Neural cell (in vitro differentiated cells): ENCODE measurements at regions not wholly inside any gene's neighbourhood (a gene's known extent, or its start where the extent isn't known, plus 50 kb on each side); places are given as distances from the start of the nearest gene placed in this dataset.

Experiments
- H2AFZ ChIP-seq: fragments of 200-600, 300-800 bp; sonication (generic), shearing (Covaris generic); 2 replicates; pipeline ENCODE4 v1.6.0; 2014; ENCODE audit warnings: low read depth, mild to moderate bottlenecking, antibody characterized with exemption, low read length, moderate library complexity
- H3F3A ChIP-seq: fragments of 200-600 bp; shearing (Covaris generic); 2 replicates; pipeline ENCODE4 v1.6.1; 2016; ENCODE audit warnings: mild to moderate bottlenecking, moderate library complexity, mixed read lengths, antibody characterized with exemption, low read length; ENCODE audit not compliant: insufficient read depth, poor library complexity, severe bottlenecking
- H3K27ac ChIP-seq: fragments of 200-600, 300-800 bp; sonication (generic), shearing (Covaris generic); 2 replicates; pipeline ENCODE4 v1.5.1; 2014; ENCODE audit warnings: mild to moderate bottlenecking, low read length, moderate library complexity
- H3K27me3 ChIP-seq: fragments of 300-800, 200-600 bp; sonication (generic), shearing (Covaris generic); 2 replicates; pipeline ENCODE4 v1.6.0; 2014; ENCODE audit warnings: mild to moderate bottlenecking, low read depth, low read length, moderate library complexity; ENCODE audit not compliant: insufficient read depth
- H3K36me3 ChIP-seq: fragments of 300-800, 200-600 bp; sonication (generic), shearing (Covaris generic); 2 replicates; pipeline ENCODE4 v1.5.1; 2014; ENCODE audit warnings: mild to moderate bottlenecking, antibody characterized with exemption, low read length, moderate library complexity; ENCODE audit not compliant: insufficient read depth
- H3K4me2 ChIP-seq: fragments of 300-800, 200-600 bp; sonication (generic), shearing (Covaris generic); 2 replicates; pipeline ENCODE4 v1.6.0; 2014; ENCODE audit warnings: mild to moderate bottlenecking, low read length
- H3K4me3 ChIP-seq: fragments of 300-800, 200-600 bp; sonication (generic), shearing (Covaris generic); 2 replicates; pipeline ENCODE4 v1.5.1; 2014; ENCODE audit warnings: mild to moderate bottlenecking, low read length, moderate library complexity
- H3K79me2 ChIP-seq: fragments of 200-600 bp; shearing (Covaris generic); replicated peaks from 2 replicates; pipeline ENCODE4 v1.6.0; 2014; ENCODE audit warnings: mild to moderate bottlenecking, low read length, moderate library complexity; ENCODE audit not compliant: insufficient read depth
- H3K9ac ChIP-seq: fragments of 300-800, 200-600 bp; sonication (generic), shearing (Covaris generic); 2 replicates; pipeline ENCODE4 v1.6.1; 2016; ENCODE audit warnings: mild to moderate bottlenecking, low read length, mixed read lengths
- H3K9me2 ChIP-seq: fragments of 200-600 bp; shearing (Covaris generic); 2 replicates; pipeline ENCODE4 v1.6.1; 2016; ENCODE audit warnings: mild to moderate bottlenecking, low read length, mixed read lengths; ENCODE audit not compliant: insufficient read depth
- H3K9me3 ChIP-seq: fragments of 200-600, 300-800 bp; sonication (generic), shearing (Covaris generic); 2 replicates; pipeline ENCODE4 v1.6.1; 2016; ENCODE audit warnings: mild to moderate bottlenecking, mixed run types, low read length, moderate library complexity, mixed read lengths
- H4K20me1 ChIP-seq: fragments of 200-600 bp; shearing (Covaris generic); 2 replicates; pipeline ENCODE4 v1.6.1; 2016; ENCODE audit warnings: mild to moderate bottlenecking, mixed run types; ENCODE audit not compliant: insufficient read depth
- EP300 ChIP-seq: fragments of 450-650 bp; conservative IDR thresholded peaks from 2 replicates; pipeline ENCODE4 v1.6.1; 2014; ENCODE audit warnings: antibody characterized with exemption, mild to moderate bottlenecking, moderate library complexity; ENCODE audit not compliant: poor library complexity, severe bottlenecking
- EZH2 ChIP-seq: fragments of 200-600, 300-800 bp; shearing (Covaris generic), sonication (generic); IDR thresholded peaks from 2 replicates; pipeline ENCODE4 v1.6.1; 2014; ENCODE audit warnings: antibody characterized with exemption, low read length, borderline replicate concordance, mild to moderate bottlenecking; ENCODE audit not compliant: insufficient read depth, poor library complexity, severe bottlenecking
- MXI1 ChIP-seq: fragments of 450-650 bp; conservative IDR thresholded peaks from 2 replicates; pipeline ENCODE4 v1.6.1; 2014; ENCODE audit warnings: antibody characterized with exemption, mild to moderate bottlenecking; ENCODE audit not compliant: poor library complexity, severe bottlenecking
- POLR2AphosphoS5 ChIP-seq: IDR thresholded peaks from 2 replicates; pipeline ENCODE4 v1.6.1; 2012
- RAD21 ChIP-seq: fragments of 450-650 bp; conservative IDR thresholded peaks from 2 replicates; pipeline ENCODE4 v1.6.1; 2014; ENCODE audit warnings: antibody characterized with exemption, mild to moderate bottlenecking, moderate library complexity
- SMC3 ChIP-seq: fragments of 450-650 bp; conservative IDR thresholded peaks from 2 replicates; pipeline ENCODE4 v1.6.1; 2014; ENCODE audit warnings: antibody characterized with exemption, mild to moderate bottlenecking, moderate library complexity; ENCODE audit not compliant: poor library complexity
- TAF1 ChIP-seq: IDR thresholded peaks from 2 replicates; pipeline ENCODE4 v1.6.1; 2012; ENCODE audit warnings: low read depth
- TF ChIP-seq, protein P1 (sequence below): fragments of 450-650 bp; IDR thresholded peaks from 2 replicates; pipeline ENCODE4 v1.5.1; 2014; ENCODE audit warnings: antibody characterized with exemption, mild to moderate bottlenecking, moderate library complexity; ENCODE audit not compliant: poor library complexity, severe bottlenecking
- TF ChIP-seq, protein P2 (sequence below): IDR thresholded peaks from 2 replicates; pipeline ENCODE4 v1.6.1; 2012; ENCODE audit warnings: borderline replicate concordance

DNA sequence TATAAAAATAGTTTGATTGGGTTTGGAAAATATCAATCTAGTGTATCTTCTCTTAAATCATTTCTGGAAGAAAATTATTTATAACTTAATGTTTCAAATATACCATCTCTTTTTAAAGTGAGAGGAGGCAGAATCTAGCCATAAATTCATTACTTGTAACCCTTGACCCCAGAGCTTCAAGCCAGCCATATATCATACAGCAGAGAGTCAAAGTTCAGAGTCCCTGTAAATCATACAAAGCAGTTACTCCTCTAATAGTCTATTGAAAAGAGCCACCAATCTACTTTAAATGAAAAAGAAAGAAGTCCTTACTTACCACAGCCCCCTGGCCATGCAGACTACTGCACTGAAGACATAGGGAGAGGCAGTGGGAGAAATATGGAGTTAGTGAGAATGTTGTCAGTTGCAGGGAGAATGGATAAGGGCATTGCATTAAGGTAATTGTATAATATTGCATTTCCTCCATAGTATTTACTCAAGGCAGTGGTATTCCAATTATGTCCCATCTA, 229.5 kb downstream of the NKX6-1 start:
- Histone ChIP-seq H3K9ac (no peak overlapping the region), H2AFZ (no peak overlapping the region), H3F3A (no peaks in the 10 kb centered on the region), H3K27ac (no peak overlapping the region), H3K9me3 (no peaks in the 10 kb centered on the region), H4K20me1 (no peaks in the 10 kb centered on the region), H3K4me3 (no peak overlapping the region), H3K27me3 (no peaks in the 10 kb centered on the region), H3K4me2 (no peak overlapping the region), H3K36me3 (no peaks in the 10 kb centered on the region), H3K9me2 (no peaks in the 10 kb centered on the region), H3K79me2 (no peaks in the 10 kb centered on the region)
- TF ChIP-seq RAD21: no peak
- no peak for TF ChIP-seq MXI1
- TF ChIP-seq POLR2AphosphoS5: no peak
- TF ChIP-seq, protein P1, sequence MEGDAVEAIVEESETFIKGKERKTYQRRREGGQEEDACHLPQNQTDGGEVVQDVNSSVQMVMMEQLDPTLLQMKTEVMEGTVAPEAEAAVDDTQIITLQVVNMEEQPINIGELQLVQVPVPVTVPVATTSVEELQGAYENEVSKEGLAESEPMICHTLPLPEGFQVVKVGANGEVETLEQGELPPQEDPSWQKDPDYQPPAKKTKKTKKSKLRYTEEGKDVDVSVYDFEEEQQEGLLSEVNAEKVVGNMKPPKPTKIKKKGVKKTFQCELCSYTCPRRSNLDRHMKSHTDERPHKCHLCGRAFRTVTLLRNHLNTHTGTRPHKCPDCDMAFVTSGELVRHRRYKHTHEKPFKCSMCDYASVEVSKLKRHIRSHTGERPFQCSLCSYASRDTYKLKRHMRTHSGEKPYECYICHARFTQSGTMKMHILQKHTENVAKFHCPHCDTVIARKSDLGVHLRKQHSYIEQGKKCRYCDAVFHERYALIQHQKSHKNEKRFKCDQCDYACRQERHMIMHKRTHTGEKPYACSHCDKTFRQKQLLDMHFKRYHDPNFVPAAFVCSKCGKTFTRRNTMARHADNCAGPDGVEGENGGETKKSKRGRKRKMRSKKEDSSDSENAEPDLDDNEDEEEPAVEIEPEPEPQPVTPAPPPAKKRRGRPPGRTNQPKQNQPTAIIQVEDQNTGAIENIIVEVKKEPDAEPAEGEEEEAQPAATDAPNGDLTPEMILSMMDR: no peak
- no peak for TF ChIP-seq SMC3

DNA sequence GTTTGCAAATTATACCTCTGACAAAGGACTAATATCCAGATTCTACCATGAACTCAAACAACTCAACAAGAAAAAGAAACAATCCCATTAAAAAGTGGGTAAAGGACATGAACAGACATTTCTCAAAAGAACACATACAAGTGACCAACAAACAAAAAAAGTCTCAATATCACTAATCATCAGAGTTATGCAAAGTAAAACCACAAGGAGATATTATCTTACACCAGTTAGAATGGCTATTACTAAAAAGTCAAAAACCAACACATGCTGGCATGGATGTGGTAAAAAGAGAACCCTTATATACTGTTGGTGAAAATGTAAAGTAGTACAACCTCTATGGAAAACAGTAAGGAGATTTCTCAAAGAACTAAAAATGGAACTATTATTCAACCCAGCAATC, 234.4 kb downstream of the NKX6-1 start:
- H3K27ac ChIP-seq: no peak overlapping the region
- H3K4me2 ChIP-seq: no peak overlapping the region
- no peaks in the 10 kb centered on the region for H3K9me2 ChIP-seq
- no peak overlapping the region for H2AFZ ChIP-seq
- no peaks in the 10 kb centered on the region for H3K36me3 ChIP-seq
- TF ChIP-seq POLR2AphosphoS5 (no peak), SMC3 (no peak), EZH2 (no peak), EP300 (no peak), MXI1 (no peak), RAD21 (no peak), TAF1 (no peak)
- TF ChIP-seq, protein P2, sequence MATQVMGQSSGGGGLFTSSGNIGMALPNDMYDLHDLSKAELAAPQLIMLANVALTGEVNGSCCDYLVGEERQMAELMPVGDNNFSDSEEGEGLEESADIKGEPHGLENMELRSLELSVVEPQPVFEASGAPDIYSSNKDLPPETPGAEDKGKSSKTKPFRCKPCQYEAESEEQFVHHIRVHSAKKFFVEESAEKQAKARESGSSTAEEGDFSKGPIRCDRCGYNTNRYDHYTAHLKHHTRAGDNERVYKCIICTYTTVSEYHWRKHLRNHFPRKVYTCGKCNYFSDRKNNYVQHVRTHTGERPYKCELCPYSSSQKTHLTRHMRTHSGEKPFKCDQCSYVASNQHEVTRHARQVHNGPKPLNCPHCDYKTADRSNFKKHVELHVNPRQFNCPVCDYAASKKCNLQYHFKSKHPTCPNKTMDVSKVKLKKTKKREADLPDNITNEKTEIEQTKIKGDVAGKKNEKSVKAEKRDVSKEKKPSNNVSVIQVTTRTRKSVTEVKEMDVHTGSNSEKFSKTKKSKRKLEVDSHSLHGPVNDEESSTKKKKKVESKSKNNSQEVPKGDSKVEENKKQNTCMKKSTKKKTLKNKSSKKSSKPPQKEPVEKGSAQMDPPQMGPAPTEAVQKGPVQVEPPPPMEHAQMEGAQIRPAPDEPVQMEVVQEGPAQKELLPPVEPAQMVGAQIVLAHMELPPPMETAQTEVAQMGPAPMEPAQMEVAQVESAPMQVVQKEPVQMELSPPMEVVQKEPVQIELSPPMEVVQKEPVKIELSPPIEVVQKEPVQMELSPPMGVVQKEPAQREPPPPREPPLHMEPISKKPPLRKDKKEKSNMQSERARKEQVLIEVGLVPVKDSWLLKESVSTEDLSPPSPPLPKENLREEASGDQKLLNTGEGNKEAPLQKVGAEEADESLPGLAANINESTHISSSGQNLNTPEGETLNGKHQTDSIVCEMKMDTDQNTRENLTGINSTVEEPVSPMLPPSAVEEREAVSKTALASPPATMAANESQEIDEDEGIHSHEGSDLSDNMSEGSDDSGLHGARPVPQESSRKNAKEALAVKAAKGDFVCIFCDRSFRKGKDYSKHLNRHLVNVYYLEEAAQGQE: no peak
- TF ChIP-seq, protein P1: no peak
- H3K27me3 ChIP-seq: no peaks in the 10 kb centered on the region
- no peaks in the 10 kb centered on the region for H3F3A ChIP-seq
- H3K79me2 ChIP-seq: no peaks in the 10 kb centered on the region
- no peaks in the 10 kb centered on the region for H4K20me1 ChIP-seq
- H3K4me3 ChIP-seq: no peak overlapping the region
- no peak overlapping the region for H3K9ac ChIP-seq
- H3K9me3 ChIP-seq: no peaks in the 10 kb centered on the region
